Neural progenitor cell (in vitro differentiated cells): ENCODE measurements at regions not wholly inside any gene's neighbourhood (a gene's known extent, or its start where the extent isn't known, plus 50 kb on each side); places are given as distances from the start of the nearest gene placed in this dataset.

Source experiments
- EZH2 ChIP-seq: fragments of 200-600 bp; sonication (generic); IDR thresholded peaks from 2 replicates; pipeline ENCODE4 v1.6.1; 2017; ENCODE audit warnings: antibody characterized with exemption, mild to moderate bottlenecking, moderate library complexity
- EZH2phosphoT487 ChIP-seq: fragments of 200-600 bp; sonication (generic); IDR thresholded peaks from 2 replicates; pipeline ENCODE4 v1.6.1; 2017; ENCODE audit warnings: antibody characterized with exemption
- TF ChIP-seq, protein P1 (sequence below): fragments of 200-600 bp; sonication (generic); IDR thresholded peaks from 2 replicates; pipeline ENCODE4 v1.5.1; 2017; ENCODE audit warnings: antibody characterized with exemption, mild to moderate bottlenecking

DNA sequence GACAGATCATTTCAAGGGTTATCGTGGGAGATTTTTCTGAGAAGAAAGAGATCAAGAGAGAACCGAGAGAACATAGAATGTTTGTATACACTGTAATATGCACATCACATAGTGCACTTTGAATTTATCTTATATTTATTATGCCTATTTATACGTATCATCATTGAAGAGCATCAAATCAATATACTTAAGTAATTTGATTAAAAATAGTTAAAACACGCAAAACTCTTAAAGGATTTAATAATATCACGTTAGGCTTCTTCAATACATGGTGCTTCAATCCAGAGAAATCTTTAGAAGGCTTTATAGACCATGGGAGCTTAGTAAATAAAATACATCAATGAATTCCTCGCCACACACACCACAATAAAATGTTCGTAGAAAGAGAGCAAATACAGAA lies 139.5 kb upstream of the C11orf58 start:
- no peak for TF ChIP-seq EZH2
- TF ChIP-seq, protein P1, sequence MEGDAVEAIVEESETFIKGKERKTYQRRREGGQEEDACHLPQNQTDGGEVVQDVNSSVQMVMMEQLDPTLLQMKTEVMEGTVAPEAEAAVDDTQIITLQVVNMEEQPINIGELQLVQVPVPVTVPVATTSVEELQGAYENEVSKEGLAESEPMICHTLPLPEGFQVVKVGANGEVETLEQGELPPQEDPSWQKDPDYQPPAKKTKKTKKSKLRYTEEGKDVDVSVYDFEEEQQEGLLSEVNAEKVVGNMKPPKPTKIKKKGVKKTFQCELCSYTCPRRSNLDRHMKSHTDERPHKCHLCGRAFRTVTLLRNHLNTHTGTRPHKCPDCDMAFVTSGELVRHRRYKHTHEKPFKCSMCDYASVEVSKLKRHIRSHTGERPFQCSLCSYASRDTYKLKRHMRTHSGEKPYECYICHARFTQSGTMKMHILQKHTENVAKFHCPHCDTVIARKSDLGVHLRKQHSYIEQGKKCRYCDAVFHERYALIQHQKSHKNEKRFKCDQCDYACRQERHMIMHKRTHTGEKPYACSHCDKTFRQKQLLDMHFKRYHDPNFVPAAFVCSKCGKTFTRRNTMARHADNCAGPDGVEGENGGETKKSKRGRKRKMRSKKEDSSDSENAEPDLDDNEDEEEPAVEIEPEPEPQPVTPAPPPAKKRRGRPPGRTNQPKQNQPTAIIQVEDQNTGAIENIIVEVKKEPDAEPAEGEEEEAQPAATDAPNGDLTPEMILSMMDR, result no peak
- no peak for TF ChIP-seq EZH2phosphoT487
